Neural crest cell (in vitro differentiated cells): ENCODE measurements at regions not wholly inside any gene's neighbourhood (a gene's known extent, or its start where the extent isn't known, plus 50 kb on each side); places are given as distances from the start of the nearest gene placed in this dataset.
A peak's percentile ranks its signal among the peaks of the same experiment; 100 is the strongest.

Experiments
- DNase-seq: peaks from one replicate; pipeline ENCODE4 v3.0.0; 2021; ENCODE audit warnings: low read depth, mixed read lengths, low spot score
- H3K27ac Mint-ChIP-seq: one replicate; pipeline ENCODE4 v1.8.0; 2021; ENCODE audit warnings: mild to moderate bottlenecking, mixed read lengths; ENCODE audit not compliant: unreplicated experiment
- H3K27me3 Mint-ChIP-seq: 2 replicates; pipeline ENCODE4 v1.8.0; 2021; ENCODE audit warnings: low read depth, mild to moderate bottlenecking, mixed read lengths
- H3K36me3 Mint-ChIP-seq: 2 replicates; pipeline ENCODE4 v1.8.0; 2021; ENCODE audit warnings: low read depth, mild to moderate bottlenecking, mixed read lengths
- H3K4me1 Mint-ChIP-seq: 2 replicates; pipeline ENCODE4 v1.8.0; 2021; ENCODE audit warnings: mixed read lengths
- H3K4me3 Mint-ChIP-seq: one replicate; pipeline ENCODE4 v1.8.0; 2021; ENCODE audit warnings: mild to moderate bottlenecking, mixed read lengths
- H3K9me3 Mint-ChIP-seq: 2 replicates; pipeline ENCODE4 v1.8.0; 2021; ENCODE audit warnings: mixed read lengths
- CTCF ChIP-seq: fragments of 200-600 bp; sonication (generic); conservative IDR thresholded peaks from 2 replicates; pipeline ENCODE4 v1.5.0; 2021; ENCODE audit warnings: antibody characterized with exemption, mild to moderate bottlenecking

GRCh38 chr2:217339753-217340152 is 479.9 kb upstream of the TNP1 start:
- Mint-ChIP-seq H3K9me3 (no peaks in the 10 kb centered on the region), H3K4me3 (no peak overlapping the region), H3K36me3 (no peaks in the 10 kb centered on the region), H3K4me1 (peaks cover 23% of the 10 kb centered on the region), H3K27ac (peak overlapping the region; percentile 32), H3K27me3 (no peaks in the 10 kb centered on the region)
- no peak for DNase-seq
- no peak for TF ChIP-seq CTCF

- no peak for DNase-seq
- no peak overlapping the region for H3K27ac Mint-ChIP-seq
- no peak for TF ChIP-seq CTCF
- peaks cover 27% of the 10 kb centered on the region for H3K4me1 Mint-ChIP-seq
- no peaks in the 10 kb centered on the region for H3K9me3 Mint-ChIP-seq
- H3K36me3 Mint-ChIP-seq = no peaks in the 10 kb centered on the region
- no peak overlapping the region for H3K4me3 Mint-ChIP-seq
- no peaks in the 10 kb centered on the region for H3K27me3 Mint-ChIP-seq
Measured at GRCh38 chr2:217338306-217338916, 478.5 kb upstream of the TNP1 start.

GRCh38 chr2:217337771-217338170 is 477.9 kb upstream of the TNP1 start:
- H3K9me3 Mint-ChIP-seq = no peaks in the 10 kb centered on the region
- H3K27me3 Mint-ChIP-seq = no peaks in the 10 kb centered on the region
- H3K27ac Mint-ChIP-seq = no peak overlapping the region
- H3K4me3 Mint-ChIP-seq = no peak overlapping the region
- no peak for DNase-seq
- H3K4me1 Mint-ChIP-seq = peaks cover 32% of the 10 kb centered on the region
- H3K36me3 Mint-ChIP-seq = no peaks in the 10 kb centered on the region
- TF ChIP-seq CTCF = no peak

- Mint-ChIP-seq H3K36me3 (no peaks in the 10 kb centered on the region), H3K4me3 (no peak overlapping the region), H3K27ac (no peak overlapping the region), H3K4me1 (peaks cover 41% of the 10 kb centered on the region), H3K9me3 (no peaks in the 10 kb centered on the region), H3K27me3 (no peaks in the 10 kb centered on the region)
- no peak for DNase-seq
- TF ChIP-seq CTCF = no peak
Measured at GRCh38 chr2:217336694-217337093, 476.8 kb upstream of the TNP1 start.

GRCh38 chr2:217335341-217335966 is 475.6 kb upstream of the TNP1 start:
- H3K36me3 Mint-ChIP-seq = no peaks in the 10 kb centered on the region
- H3K4me3 Mint-ChIP-seq = no peak overlapping the region
- peaks cover 50% of the 10 kb centered on the region for H3K4me1 Mint-ChIP-seq
- no peak overlapping the region for H3K27ac Mint-ChIP-seq
- no peak for DNase-seq
- no peaks in the 10 kb centered on the region for H3K9me3 Mint-ChIP-seq
- TF ChIP-seq CTCF = no peak
- H3K27me3 Mint-ChIP-seq = no peaks in the 10 kb centered on the region
